Left renal cortex interstitium (tissue), 4 donors: ENCODE measurements at regions not wholly inside any gene's neighbourhood (a gene's known extent, or its start where the extent isn't known, plus 50 kb on each side); places are given as distances from the start of the nearest gene placed in this dataset.
"Not testable (repeated sequence)": the region's sequence is repeated elsewhere in the genome, so short reads cannot be mapped to it uniquely, and the experiment has no call there.

ENCODE experiments used
- DNase-seq, 4 donors: peaks; one replicate each; pipeline ENCODE4 v3.0.0-alpha.2; 2013; ENCODE audit warnings: low read depth in 4 of 4, low spot score in 2 of 4, missing footprints in 1 of 4

DNA sequence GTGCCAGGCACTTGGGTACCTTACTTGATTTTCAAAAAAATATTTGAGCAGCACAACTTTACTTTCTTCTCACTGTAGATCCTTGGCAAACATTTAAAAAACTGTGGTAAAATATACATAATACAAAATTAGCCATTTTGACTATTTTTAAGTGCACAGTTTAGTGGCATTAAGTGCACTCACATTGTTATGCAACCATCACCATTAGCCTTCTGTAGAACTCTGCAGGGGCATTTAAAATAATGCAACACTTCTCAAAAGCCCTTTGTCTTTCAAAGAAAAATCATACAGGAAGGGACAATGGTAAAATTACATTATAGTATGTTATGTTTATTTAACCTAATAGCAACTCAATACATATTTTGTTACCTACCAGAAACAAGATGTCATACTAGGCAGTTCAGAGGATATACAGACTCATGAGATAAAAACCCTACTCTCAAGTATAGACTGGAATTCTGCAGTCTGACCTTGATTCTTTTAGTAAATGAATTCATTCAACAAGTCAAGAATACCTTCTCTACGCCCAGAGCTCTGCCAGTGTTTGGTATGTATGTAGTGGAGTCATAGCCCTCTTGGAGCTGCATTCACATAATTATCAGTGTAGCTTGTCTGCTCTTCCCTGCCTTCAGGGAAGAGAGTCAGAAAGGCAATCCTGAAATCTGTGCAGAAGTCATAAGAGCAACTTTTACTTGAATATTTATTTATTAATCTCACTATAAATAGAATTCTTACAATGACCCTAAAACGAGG, 74.0 kb upstream of the ARRDC3 start:
- DNase-seq: no peak

- no peak for DNase-seq
Observed at GRCh38 chr5:91449083-91449482, 66.0 kb upstream of the ARRDC3 start.

DNA sequence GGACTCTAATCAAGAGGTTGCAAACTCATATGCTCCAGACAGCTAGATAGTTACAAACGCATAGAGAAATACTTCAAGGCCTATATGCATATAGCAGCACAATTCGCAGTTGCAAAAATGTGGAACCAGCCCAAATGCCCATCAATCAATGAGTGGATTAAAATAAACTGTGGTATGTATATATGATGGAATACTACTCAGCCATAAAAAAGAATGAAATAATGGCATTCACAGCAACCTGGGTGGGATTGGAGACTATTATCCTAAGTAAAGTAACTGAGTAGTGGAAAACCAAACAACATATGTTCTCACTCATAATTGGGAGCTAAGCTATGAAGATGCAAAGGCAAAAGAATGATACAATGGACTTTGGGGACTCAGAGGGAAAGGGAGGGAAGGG, 65.0 kb upstream of the ARRDC3 start:
- DNase-seq: not testable (repeated sequence)

- DNase-seq: not testable (repeated sequence)
Observed at GRCh38 chr5:91446880-91447279, 63.8 kb upstream of the ARRDC3 start.

DNA sequence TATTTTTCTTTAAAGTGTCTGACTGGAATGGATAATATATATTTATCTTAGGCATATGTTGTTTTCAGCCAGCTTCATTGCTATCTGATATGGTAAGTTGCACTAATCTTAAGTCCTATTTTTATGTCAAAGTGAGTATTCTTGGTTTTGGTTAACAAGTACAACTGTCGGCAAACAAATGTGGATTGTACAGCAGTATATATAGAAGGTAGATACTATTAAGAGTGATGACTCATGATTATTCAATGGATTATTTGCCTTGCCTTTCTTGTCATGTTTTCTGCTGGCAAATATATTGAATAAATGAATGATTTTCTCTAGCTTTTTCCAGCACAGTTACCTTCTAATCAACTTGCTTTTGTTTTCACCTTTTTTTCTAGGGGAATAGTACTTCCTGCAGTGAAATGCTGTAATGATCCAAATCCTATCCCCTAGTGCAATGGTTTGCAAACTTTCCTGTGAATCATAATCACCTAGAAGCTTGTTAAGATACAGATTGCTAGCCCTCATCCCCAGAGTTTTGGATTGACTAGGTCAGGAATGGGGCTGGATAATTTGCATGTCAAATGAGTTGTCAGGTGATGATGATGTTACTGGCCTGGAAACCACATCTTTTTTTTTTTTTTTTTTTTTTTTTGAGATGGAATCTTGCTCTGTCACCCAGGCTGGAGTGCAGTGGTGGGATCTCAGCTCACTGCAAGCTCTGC, 60.8 kb upstream of the ARRDC3 start:
- DNase-seq: no peak

DNA sequence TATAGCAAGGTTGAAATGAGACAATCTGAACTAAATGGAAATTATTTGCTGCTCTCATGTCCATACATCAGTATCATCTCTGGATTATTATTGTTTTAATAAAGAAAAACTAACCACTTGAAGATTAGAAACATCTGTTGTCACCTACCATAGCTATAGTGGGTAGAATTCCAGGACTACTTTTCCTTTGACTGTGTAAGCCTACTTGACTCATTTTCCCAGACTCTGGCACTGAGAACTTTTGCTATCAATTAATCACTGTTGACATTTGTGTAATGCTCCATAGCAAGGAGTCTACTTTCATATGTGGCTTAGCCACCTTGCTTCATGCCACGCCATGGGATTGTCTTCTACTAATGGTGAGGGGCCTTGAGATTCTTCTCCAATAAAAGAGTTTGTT, 59.9 kb upstream of the ARRDC3 start:
- DNase-seq: no peak

DNA sequence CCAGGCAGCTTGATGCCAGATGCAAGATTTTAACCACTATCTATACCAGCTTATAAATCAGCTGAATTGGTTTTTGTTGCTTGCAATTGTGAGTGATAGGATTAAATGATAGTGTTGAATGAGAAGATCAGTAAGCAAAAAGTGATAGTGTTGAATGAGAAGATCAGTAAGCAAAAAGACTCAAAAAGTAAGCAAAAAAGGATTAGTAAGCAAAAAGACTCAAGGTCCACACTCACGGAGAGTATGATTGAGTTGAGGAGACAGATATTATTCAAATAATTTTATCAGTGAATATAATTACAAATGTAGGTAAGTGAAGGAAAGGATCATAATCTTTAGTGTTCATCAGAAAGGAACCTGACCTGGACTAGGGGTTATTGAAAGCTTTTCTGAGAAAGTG, 58.0 kb upstream of the ARRDC3 start:
- DNase-seq: no peak

GRCh38 chr5:91438871-91439270, 55.8 kb upstream of the ARRDC3 start:
- no peak for DNase-seq

DNA sequence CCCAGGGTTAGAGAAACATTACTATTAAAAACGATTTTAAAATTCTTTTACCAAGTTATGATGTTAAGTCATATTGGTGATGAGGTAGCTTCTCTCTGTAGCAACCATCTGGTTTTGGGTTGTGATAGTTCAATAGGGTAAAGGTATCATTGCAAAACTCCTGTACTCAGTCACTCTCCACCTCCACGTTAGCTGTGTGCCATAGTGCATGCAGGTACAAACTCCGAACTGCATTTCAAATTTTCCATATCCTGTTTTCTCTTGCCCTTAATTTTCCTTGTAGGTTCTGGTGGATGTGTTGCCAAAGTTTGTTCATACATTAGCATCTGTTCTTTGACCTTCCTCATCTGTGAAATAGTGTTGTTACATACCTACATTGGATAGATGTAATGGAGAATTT, 53.1 kb upstream of the ARRDC3 start:
- no peak for DNase-seq

DNA sequence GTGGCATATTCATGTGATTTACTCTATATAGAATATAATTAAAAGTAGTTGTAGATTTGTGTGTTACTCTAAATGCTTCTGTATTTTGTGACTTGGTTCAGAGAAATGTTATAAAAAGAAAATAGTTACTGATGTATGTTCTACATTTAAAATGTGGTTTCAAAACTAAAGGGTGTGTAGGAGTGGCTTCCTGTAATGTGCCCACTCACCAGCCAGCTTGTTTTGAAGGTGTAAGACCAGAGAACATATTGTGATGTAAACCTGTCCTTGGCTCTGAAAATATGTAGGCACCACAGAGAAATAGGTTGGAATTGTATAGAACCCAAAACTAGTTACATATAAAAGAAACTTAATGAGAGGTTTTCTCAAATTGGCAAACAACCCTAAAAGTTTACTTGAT, 51.2 kb upstream of the ARRDC3 start:
- no peak for DNase-seq

GRCh38 chr5:91433861-91434260, 50.7 kb upstream of the ARRDC3 start:
- DNase-seq: no peak
